ENCODE measurements at regions not wholly inside any gene's neighbourhood (a gene's known extent, or its start where the extent isn't known, plus 50 kb on each side); places are given as distances from the start of the nearest gene placed in this dataset.

GRCh38 chr9:79953908-79954307, 382.1 kb downstream of the TLE4 start:
- TF ChIP-seq POLR2A (IDR thresholded peaks at IDR 0.05): no peak
- TF ChIP-seq EP300 (IDR thresholded peaks at IDR 0.05; ENCODE audit: low read depth): no peak
- no peak for TF ChIP-seq POLR2AphosphoS5 (IDR thresholded peaks at IDR 0.05)
- no peak for DNase-seq
- Histone ChIP-seq H3K9me3 (no peaks in the 10 kb centered on the region), H3K27ac (no peak overlapping the region), H3K4me3 (no peak overlapping the region), H3K27me3 (no peaks in the 10 kb centered on the region), H3K36me3 (no peaks in the 10 kb centered on the region), H3K4me1 (no peaks in the 10 kb centered on the region)
- intact Hi-C loops (cut with DNase I; ENCODE audit: low total_unique reads): no loop called here
- in situ Hi-C loops (cut with MboI; ENCODE audit: low pct_ligation_motif_present in 1 of 4, low pct_unique_long_range_greater_than_20kb in 1 of 4, low sequenced_read_pairs in 3 of 4): no loop called here

DNA sequence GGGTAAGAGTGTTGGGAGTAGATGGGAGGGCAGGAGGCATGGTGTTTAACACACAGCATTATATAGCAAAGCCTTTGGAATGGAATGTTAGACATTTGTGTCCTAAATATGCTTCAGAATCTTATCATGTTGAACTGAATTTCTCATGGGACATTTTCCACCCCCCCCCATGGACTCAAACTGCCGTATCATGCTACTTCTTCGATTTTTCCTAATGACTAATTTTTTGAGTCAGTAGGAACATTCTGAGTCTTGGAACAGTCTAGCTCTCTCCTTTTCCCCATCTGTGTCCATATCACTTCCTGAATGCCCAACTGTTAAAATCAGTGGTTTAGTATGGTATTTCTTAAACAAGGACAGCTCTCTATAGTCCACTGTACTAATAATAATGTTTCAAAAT, 380.6 kb downstream of the TLE4 start:
- in situ Hi-C loops (cut with MboI; ENCODE audit: low pct_ligation_motif_present in 1 of 4, low pct_unique_long_range_greater_than_20kb in 1 of 4, low sequenced_read_pairs in 3 of 4) (no loop called here), intact Hi-C loops (cut with DNase I; ENCODE audit: low total_unique reads) (no loop called here)
- WGBS, 2 donors (ENCODE audit: low coverage in 1 of 2): 81 to 86% methylated on average over 2 of the region's 2 CpGs
- TF ChIP-seq CTCF (IDR thresholded peaks at IDR 0.05) (no peak), POLR2A (IDR thresholded peaks at IDR 0.05) (no peak), POLR2AphosphoS5 (IDR thresholded peaks at IDR 0.05) (no peak), EP300 (IDR thresholded peaks at IDR 0.05; ENCODE audit: low read depth) (no peak)
- Histone ChIP-seq H3K9me3 (no peaks in the 10 kb centered on the region), H3K27ac (no peak overlapping the region), H3K36me3 (no peaks in the 10 kb centered on the region), H3K4me3 (no peak overlapping the region), H3K27me3 (no peaks in the 10 kb centered on the region), H3K4me1 (no peaks in the 10 kb centered on the region)
- DNase-seq: no peak

- 50 to 75% methylated on average over 2 of the region's 2 CpGs for WGBS, 2 donors (ENCODE audit: low coverage in 1 of 2)
- Histone ChIP-seq H3K9me3 (no peaks in the 10 kb centered on the region), H3K4me3 (no peak overlapping the region), H3K36me3 (no peaks in the 10 kb centered on the region), H3K27ac (no peak overlapping the region), H3K27me3 (no peaks in the 10 kb centered on the region), H3K4me1 (peaks cover 0 to 4% (median 0%) of the 10 kb centered on the region in 4 donors)
- TF ChIP-seq EP300 (IDR thresholded peaks at IDR 0.05; ENCODE audit: low read depth): no peak
- TF ChIP-seq POLR2A (IDR thresholded peaks at IDR 0.05): no peak
- no peak for TF ChIP-seq CTCF (IDR thresholded peaks at IDR 0.05)
- TF ChIP-seq POLR2AphosphoS5 (IDR thresholded peaks at IDR 0.05): no peak
- no peak for DNase-seq
- intact Hi-C loops (cut with DNase I; ENCODE audit: low total_unique reads) (no loop called here), in situ Hi-C loops (cut with MboI; ENCODE audit: low pct_ligation_motif_present in 1 of 4, low pct_unique_long_range_greater_than_20kb in 1 of 4, low sequenced_read_pairs in 3 of 4) (loop anchor here in 2 of 4 donors (25.0 kb wide), 2 partner anchors 91 to 184 kb away; no protein-coding TSS in a partner anchor)
Measured at GRCh38 chr9:79946712-79947111, 374.9 kb downstream of the TLE4 start.

GRCh38 chr9:79945495-79945894, 373.7 kb downstream of the TLE4 start:
- no peak for DNase-seq
- Histone ChIP-seq H3K36me3 (no peaks in the 10 kb centered on the region), H3K9me3 (no peaks in the 10 kb centered on the region), H3K4me1 (peaks cover 0 to 4% (median 0%) of the 10 kb centered on the region in 4 donors), H3K27me3 (no peaks in the 10 kb centered on the region), H3K4me3 (no peak overlapping the region), H3K27ac (no peak overlapping the region)
- in situ Hi-C loops (cut with MboI; ENCODE audit: low pct_ligation_motif_present in 1 of 4, low pct_unique_long_range_greater_than_20kb in 1 of 4, low sequenced_read_pairs in 3 of 4) (loop anchor here in 2 of 4 donors (25.0 kb wide), 2 partner anchors 92 to 183 kb away; no protein-coding TSS in a partner anchor), intact Hi-C loops (cut with DNase I; ENCODE audit: low total_unique reads) (no loop called here)
- TF ChIP-seq EP300 (IDR thresholded peaks at IDR 0.05; ENCODE audit: low read depth): no peak
- TF ChIP-seq CTCF (IDR thresholded peaks at IDR 0.05): no peak
- TF ChIP-seq POLR2A (IDR thresholded peaks at IDR 0.05): no peak
- no peak for TF ChIP-seq POLR2AphosphoS5 (IDR thresholded peaks at IDR 0.05)

- DNase-seq: no peak
- no peak overlapping the region for H3K4me3 ChIP-seq
- 44 to 70% methylated on average over 1 of the region's 1 CpG for WGBS, 2 donors (ENCODE audit: low coverage in 1 of 2)
- no peaks in the 10 kb centered on the region for H3K36me3 ChIP-seq
- no peak for TF ChIP-seq POLR2A (IDR thresholded peaks at IDR 0.05)
- no peak for TF ChIP-seq EP300 (IDR thresholded peaks at IDR 0.05; ENCODE audit: low read depth)
- TF ChIP-seq POLR2AphosphoS5 (IDR thresholded peaks at IDR 0.05): no peak
- TF ChIP-seq CTCF (IDR thresholded peaks at IDR 0.05): no peak
- H3K27me3 ChIP-seq: no peaks in the 10 kb centered on the region
- no peaks in the 10 kb centered on the region for H3K9me3 ChIP-seq
- H3K27ac ChIP-seq: no peak overlapping the region
- H3K4me1 ChIP-seq: peaks cover 0 to 4% (median 0%) of the 10 kb centered on the region in 4 donors
- intact Hi-C loops (cut with DNase I; ENCODE audit: low total_unique reads): no loop called here
- in situ Hi-C loops (cut with MboI; ENCODE audit: low pct_ligation_motif_present in 1 of 4, low pct_unique_long_range_greater_than_20kb in 1 of 4, low sequenced_read_pairs in 3 of 4): loop anchor here in 2 of 4 donors (25.0 kb wide), 2 partner anchors 92 to 183 kb away; no protein-coding TSS in a partner anchor
Measured at GRCh38 chr9:79945016-79945415, 373.3 kb downstream of the TLE4 start.

All from transverse colon (tissue), 4 donors.